ENCODE measurements at regions not wholly inside any gene's neighbourhood (a gene's known extent, or its start where the extent isn't known, plus 50 kb on each side); places are given as distances from the start of the nearest gene placed in this dataset.

GRCh38 chrX:45750639-45751038 lies 550.0 kb upstream of the DIPK2B start:
- no peak overlapping the region for H3K4me3 ChIP-seq (ENCODE audit: low read length)
- H3K9me3 ChIP-seq (ENCODE audit: insufficient read depth, low read depth, low read length): no peaks in the 10 kb centered on the region
- H3K27ac ChIP-seq (ENCODE audit: low read length): no peak overlapping the region
- peaks cover 62% of the 10 kb centered on the region for H3K36me3 ChIP-seq (ENCODE audit: insufficient read depth, low read depth, low read length)
- H3K9ac ChIP-seq (ENCODE audit: low read depth, low read length): no peak overlapping the region
- H3K4me1 ChIP-seq (ENCODE audit: insufficient read depth, low read length): no peaks in the 10 kb centered on the region
- no peaks in the 10 kb centered on the region for H3K27me3 ChIP-seq (ENCODE audit: insufficient read depth, low read length)

GRCh38 chrX:45749375-45749774 lies 548.7 kb upstream of the DIPK2B start:
- no peaks in the 10 kb centered on the region for H3K27me3 ChIP-seq (ENCODE audit: insufficient read depth, low read length)
- no peak overlapping the region for H3K27ac ChIP-seq (ENCODE audit: low read length)
- H3K36me3 ChIP-seq (ENCODE audit: insufficient read depth, low read depth, low read length): peaks cover 75% of the 10 kb centered on the region
- H3K9ac ChIP-seq (ENCODE audit: low read depth, low read length): no peak overlapping the region
- H3K9me3 ChIP-seq (ENCODE audit: insufficient read depth, low read depth, low read length): no peaks in the 10 kb centered on the region
- no peaks in the 10 kb centered on the region for H3K4me1 ChIP-seq (ENCODE audit: insufficient read depth, low read length)
- H3K4me3 ChIP-seq (ENCODE audit: low read length): no peak overlapping the region

- no peak overlapping the region for H3K9ac ChIP-seq (ENCODE audit: low read depth, low read length)
- H3K4me1 ChIP-seq (ENCODE audit: insufficient read depth, low read length): no peaks in the 10 kb centered on the region
- no peak overlapping the region for H3K4me3 ChIP-seq (ENCODE audit: low read length)
- H3K27ac ChIP-seq (ENCODE audit: low read length): no peak overlapping the region
- peaks cover 74% of the 10 kb centered on the region for H3K36me3 ChIP-seq (ENCODE audit: insufficient read depth, low read depth, low read length)
- H3K27me3 ChIP-seq (ENCODE audit: insufficient read depth, low read length): no peaks in the 10 kb centered on the region
- H3K9me3 ChIP-seq (ENCODE audit: insufficient read depth, low read depth, low read length): no peaks in the 10 kb centered on the region
Observed at GRCh38 chrX:45748369-45748774, 547.7 kb upstream of the DIPK2B start.

- Histone ChIP-seq H3K9ac (ENCODE audit: low read depth, low read length) (no peak overlapping the region), H3K4me3 (ENCODE audit: low read length) (no peak overlapping the region), H3K36me3 (ENCODE audit: insufficient read depth, low read depth, low read length) (peaks cover 70% of the 10 kb centered on the region), H3K27me3 (ENCODE audit: insufficient read depth, low read length) (no peaks in the 10 kb centered on the region), H3K27ac (ENCODE audit: low read length) (no peak overlapping the region), H3K4me1 (ENCODE audit: insufficient read depth, low read length) (no peaks in the 10 kb centered on the region), H3K9me3 (ENCODE audit: insufficient read depth, low read depth, low read length) (no peaks in the 10 kb centered on the region)
Observed at GRCh38 chrX:45747905-45748304, 547.2 kb upstream of the DIPK2B start.

- H3K4me3 ChIP-seq (ENCODE audit: low read length): no peak overlapping the region
- H3K9me3 ChIP-seq (ENCODE audit: insufficient read depth, low read depth, low read length): no peaks in the 10 kb centered on the region
- no peak overlapping the region for H3K9ac ChIP-seq (ENCODE audit: low read depth, low read length)
- no peak overlapping the region for H3K27ac ChIP-seq (ENCODE audit: low read length)
- H3K36me3 ChIP-seq (ENCODE audit: insufficient read depth, low read depth, low read length): peaks cover 45% of the 10 kb centered on the region
- no peaks in the 10 kb centered on the region for H3K27me3 ChIP-seq (ENCODE audit: insufficient read depth, low read length)
- no peaks in the 10 kb centered on the region for H3K4me1 ChIP-seq (ENCODE audit: insufficient read depth, low read length)
Observed at GRCh38 chrX:45745479-45745878, 544.8 kb upstream of the DIPK2B start.

- peaks cover 41% of the 10 kb centered on the region for H3K36me3 ChIP-seq (ENCODE audit: insufficient read depth, low read depth, low read length)
Observed at GRCh38 chrX:45743906-45744625, 543.4 kb upstream of the DIPK2B start.

GRCh38 chrX:45743081-45743533 lies 542.4 kb upstream of the DIPK2B start:
- H3K9me3 ChIP-seq (ENCODE audit: insufficient read depth, low read depth, low read length): no peaks in the 10 kb centered on the region
- H3K36me3 ChIP-seq (ENCODE audit: insufficient read depth, low read depth, low read length): peaks cover 38% of the 10 kb centered on the region
- no peaks in the 10 kb centered on the region for H3K27me3 ChIP-seq (ENCODE audit: insufficient read depth, low read length)
- no peak overlapping the region for H3K4me3 ChIP-seq (ENCODE audit: low read length)
- H3K27ac ChIP-seq (ENCODE audit: low read length): no peak overlapping the region
- no peaks in the 10 kb centered on the region for H3K4me1 ChIP-seq (ENCODE audit: insufficient read depth, low read length)
- H3K9ac ChIP-seq (ENCODE audit: low read depth, low read length): no peak overlapping the region

More at GRCh38 chrX:45743906-45744625, 543.4 kb upstream of the DIPK2B start:
- Histone ChIP-seq H3K27me3 (ENCODE audit: insufficient read depth, low read length) (no peaks in the 10 kb centered on the region), H3K4me3 (ENCODE audit: low read length) (no peak overlapping the region), H3K4me1 (ENCODE audit: insufficient read depth, low read length) (no peaks in the 10 kb centered on the region), H3K9ac (ENCODE audit: low read depth, low read length) (no peak overlapping the region), H3K27ac (ENCODE audit: low read length) (no peak overlapping the region), H3K9me3 (ENCODE audit: insufficient read depth, low read depth, low read length) (no peaks in the 10 kb centered on the region)

GRCh38 chrX:45740291-45740690 lies 539.6 kb upstream of the DIPK2B start:
- Histone ChIP-seq H3K4me1 (ENCODE audit: insufficient read depth, low read length) (no peaks in the 10 kb centered on the region), H3K27ac (ENCODE audit: low read length) (no peak overlapping the region), H3K9me3 (ENCODE audit: insufficient read depth, low read depth, low read length) (no peaks in the 10 kb centered on the region), H3K27me3 (ENCODE audit: insufficient read depth, low read length) (no peaks in the 10 kb centered on the region), H3K9ac (ENCODE audit: low read depth, low read length) (no peak overlapping the region), H3K4me3 (ENCODE audit: low read length) (no peak overlapping the region), H3K36me3 (ENCODE audit: insufficient read depth, low read depth, low read length) (peaks cover 10% of the 10 kb centered on the region)

GRCh38 chrX:45735571-45735970 lies 534.9 kb upstream of the DIPK2B start:
- H3K4me3 ChIP-seq (ENCODE audit: low read length): no peak overlapping the region
- H3K4me1 ChIP-seq (ENCODE audit: insufficient read depth, low read length): no peaks in the 10 kb centered on the region
- H3K36me3 ChIP-seq (ENCODE audit: insufficient read depth, low read depth, low read length): no peaks in the 10 kb centered on the region
- H3K27ac ChIP-seq (ENCODE audit: low read length): no peak overlapping the region
- H3K9me3 ChIP-seq (ENCODE audit: insufficient read depth, low read depth, low read length): no peaks in the 10 kb centered on the region
- no peaks in the 10 kb centered on the region for H3K27me3 ChIP-seq (ENCODE audit: insufficient read depth, low read length)
- no peak overlapping the region for H3K9ac ChIP-seq (ENCODE audit: low read depth, low read length)

- Histone ChIP-seq H3K9me3 (ENCODE audit: insufficient read depth, low read depth, low read length) (no peaks in the 10 kb centered on the region), H3K27me3 (ENCODE audit: insufficient read depth, low read length) (no peaks in the 10 kb centered on the region), H3K9ac (ENCODE audit: low read depth, low read length) (no peak overlapping the region), H3K4me1 (ENCODE audit: insufficient read depth, low read length) (no peaks in the 10 kb centered on the region; the same call in 1 of the 2 replicates), H3K27ac (ENCODE audit: low read length) (no peak overlapping the region), H3K36me3 (ENCODE audit: insufficient read depth, low read depth, low read length) (no peaks in the 10 kb centered on the region), H3K4me3 (ENCODE audit: low read length) (no peak overlapping the region)
Observed at GRCh38 chrX:45731448-45731847, 530.8 kb upstream of the DIPK2B start.

- Histone ChIP-seq H3K36me3 (ENCODE audit: insufficient read depth, low read depth, low read length) (no peaks in the 10 kb centered on the region), H3K9me3 (ENCODE audit: insufficient read depth, low read depth, low read length) (no peaks in the 10 kb centered on the region), H3K4me1 (ENCODE audit: insufficient read depth, low read length) (no peaks in the 10 kb centered on the region; the same call in 1 of the 2 replicates), H3K27me3 (ENCODE audit: insufficient read depth, low read length) (no peaks in the 10 kb centered on the region), H3K9ac (ENCODE audit: low read depth, low read length) (no peak overlapping the region), H3K4me3 (ENCODE audit: low read length) (no peak overlapping the region), H3K27ac (ENCODE audit: low read length) (no peak overlapping the region)
Observed at GRCh38 chrX:45727761-45728160, 527.1 kb upstream of the DIPK2B start.

GRCh38 chrX:45722471-45722870 lies 521.8 kb upstream of the DIPK2B start:
- Histone ChIP-seq H3K4me1 (ENCODE audit: insufficient read depth, low read length) (no peaks in the 10 kb centered on the region; the same call in 1 of the 2 replicates), H3K9ac (ENCODE audit: low read depth, low read length) (no peak overlapping the region), H3K9me3 (ENCODE audit: insufficient read depth, low read depth, low read length) (no peaks in the 10 kb centered on the region), H3K27ac (ENCODE audit: low read length) (no peak overlapping the region), H3K4me3 (ENCODE audit: low read length) (no peak overlapping the region), H3K27me3 (ENCODE audit: insufficient read depth, low read length) (no peaks in the 10 kb centered on the region), H3K36me3 (ENCODE audit: insufficient read depth, low read depth, low read length) (no peaks in the 10 kb centered on the region)
